Mucosa of descending colon (tissue), 3 donors: ENCODE measurements at regions not wholly inside any gene's neighbourhood (a gene's known extent, or its start where the extent isn't known, plus 50 kb on each side); places are given as distances from the start of the nearest gene placed in this dataset.
"Not testable (repeated sequence)": the region's sequence is repeated elsewhere in the genome, so short reads cannot be mapped to it uniquely, and the experiment has no call there.

Experiments used
- ATAC-seq: fragments of 200-7000 bp; cut with Tn5 transposase; one replicate; pipeline ENCODE4 v1.9.1; 2020; ENCODE audit warnings: mild to moderate bottlenecking, moderate library complexity
- DNase-seq, 3 donors: peaks; one replicate each; pipeline ENCODE4 v3.0.0-alpha.2; 2020
- H3K36me3 ChIP-seq: fragments of 200-600 bp; one replicate; pipeline ENCODE4 v1.8.0; 2021; ENCODE audit warnings: low read depth, mild to moderate bottlenecking
- H3K4me1 ChIP-seq: fragments of 200-600 bp; one replicate; pipeline ENCODE4 v1.8.0; 2021; ENCODE audit warnings: low read depth, mild to moderate bottlenecking
- H3K4me3 ChIP-seq: fragments of 200-600 bp; one replicate; pipeline ENCODE4 v1.8.0; 2021; ENCODE audit warnings: mild to moderate bottlenecking
- H3K9me3 ChIP-seq: fragments of 200-600 bp; one replicate; pipeline ENCODE4 v1.8.0; 2021; ENCODE audit warnings: mild to moderate bottlenecking
- CTCF ChIP-seq: fragments of 200-600 bp; IDR thresholded peaks from one replicate; pipeline ENCODE4 v1.8.0; 2022; ENCODE audit warnings: antibody characterized with exemption, mild to moderate bottlenecking
- intact Hi-C, 2 donors: fragments of 100-400 bp; cut with DNase I in 1 of 2; cut with micrococcal nuclease in 1 of 2; formaldehyde crosslinking; loops; one replicate each; pipeline versions ENCODE4 v1.11.0 to v1.11.1; 2022; cut with DNase I, micrococcal nuclease
- donor health status: DM: no; HTN: no; CAD: no; lungs with moderate emphysema.
- donor health status: DM: no; HTN: no; CAD: no.
- donor health status: DM: no; HTN: yes; CAD: no.

DNA sequence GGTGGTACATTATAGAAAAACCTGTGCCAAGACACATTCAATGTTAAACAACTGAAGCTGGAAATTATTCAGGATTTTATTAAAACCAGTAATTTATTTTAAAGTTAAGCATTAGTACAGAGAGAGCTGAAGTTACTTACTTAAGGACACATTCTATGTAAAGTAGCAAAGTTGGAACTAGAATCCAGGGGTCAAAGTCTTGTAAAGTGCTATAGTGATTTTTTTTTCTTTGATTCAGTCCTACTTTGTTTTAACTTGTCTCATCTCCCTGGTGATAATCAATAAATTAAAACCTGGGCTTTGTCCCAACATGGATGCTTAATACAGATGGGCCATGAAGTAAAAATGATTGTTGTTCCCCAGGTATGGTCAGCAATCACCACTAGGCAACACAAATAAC is 1271.8 kb upstream of the CHAC2 start:
- DNase-seq: no peak
- intact Hi-C loops: no loop called here
- peaks cover 12% of the 10 kb centered on the region for H3K9me3 ChIP-seq
- ATAC-seq: no peak
- no peaks in the 10 kb centered on the region for H3K4me1 ChIP-seq
- H3K4me3 ChIP-seq: no peak overlapping the region
- no peaks in the 10 kb centered on the region for H3K36me3 ChIP-seq
- no peak for TF ChIP-seq CTCF

DNA sequence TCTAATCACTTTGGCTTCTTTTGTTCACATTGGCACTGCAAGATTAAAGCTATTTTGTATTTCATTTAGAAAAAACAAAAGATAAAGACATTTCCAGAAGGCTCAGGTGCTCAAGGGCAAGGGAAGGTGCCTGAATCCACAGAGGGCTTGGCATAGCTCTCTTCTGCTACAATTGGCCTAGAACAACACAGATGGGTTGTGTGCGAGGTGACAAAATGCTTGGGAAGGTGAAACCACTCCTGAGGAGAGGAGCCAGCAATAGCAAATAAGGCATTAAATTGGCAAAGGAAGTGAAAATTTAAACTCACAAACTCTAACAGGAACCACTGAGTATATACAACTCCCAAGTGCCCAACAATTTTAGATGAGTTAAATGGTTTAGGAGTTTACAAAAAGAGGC is 1290.4 kb upstream of the CHAC2 start:
- TF ChIP-seq CTCF: no peak
- no peak for ATAC-seq

GRCh38 chr2:52475590-52475989 is 1292.0 kb upstream of the CHAC2 start:
- DNase-seq: no peak
- no peak for TF ChIP-seq CTCF
- Histone ChIP-seq H3K9me3 (no peaks in the 10 kb centered on the region), H3K36me3 (no peaks in the 10 kb centered on the region), H3K4me1 (no peaks in the 10 kb centered on the region), H3K4me3 (no peak overlapping the region)
- ATAC-seq: no peak
- intact Hi-C loops: no loop called here

More for the DNA sequence above, 1290.4 kb upstream of the CHAC2 start:
- Histone ChIP-seq H3K9me3 (no peaks in the 10 kb centered on the region), H3K36me3 (no peaks in the 10 kb centered on the region), H3K4me1 (no peaks in the 10 kb centered on the region), H3K4me3 (no peak overlapping the region)
- intact Hi-C loops: no loop called here
- DNase-seq: no peak

DNA sequence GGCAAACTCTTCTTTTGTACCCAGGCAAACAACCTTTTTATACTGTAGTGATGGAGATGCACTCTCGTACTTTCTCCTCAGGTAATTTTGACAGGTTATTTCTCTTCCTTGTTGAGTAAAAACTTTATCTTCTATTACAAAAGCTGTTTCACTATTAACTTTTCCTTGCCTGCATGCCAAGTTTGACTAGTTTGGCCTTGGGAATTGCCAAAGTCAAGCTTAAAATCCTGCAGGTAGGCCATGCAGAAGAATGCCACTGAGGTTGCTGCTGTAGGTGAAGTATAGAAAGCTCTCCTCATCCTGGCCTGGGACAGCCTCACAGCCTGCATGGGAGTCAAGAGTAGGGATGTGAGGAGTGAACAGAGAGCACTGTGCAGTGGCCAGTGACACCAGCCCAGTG is 1293.5 kb upstream of the CHAC2 start:
- no peak for TF ChIP-seq CTCF
- no peaks in the 10 kb centered on the region for H3K9me3 ChIP-seq
- no peak overlapping the region for H3K4me3 ChIP-seq
- intact Hi-C loops: no loop called here
- DNase-seq: no peak
- no peaks in the 10 kb centered on the region for H3K4me1 ChIP-seq
- ATAC-seq: no peak
- H3K36me3 ChIP-seq: no peaks in the 10 kb centered on the region

GRCh38 chr2:52473526-52473925 is 1294.1 kb upstream of the CHAC2 start:
- H3K4me1 ChIP-seq: no peaks in the 10 kb centered on the region
- TF ChIP-seq CTCF: no peak
- no peaks in the 10 kb centered on the region for H3K36me3 ChIP-seq
- no peaks in the 10 kb centered on the region for H3K9me3 ChIP-seq
- no peak for DNase-seq
- intact Hi-C loops: no loop called here
- no peak overlapping the region for H3K4me3 ChIP-seq
- no peak for ATAC-seq

GRCh38 chr2:52470457-52470856 is 1297.1 kb upstream of the CHAC2 start:
- H3K4me1 ChIP-seq, H3K9me3 ChIP-seq, intact Hi-C loops, ATAC-seq, H3K4me3 ChIP-seq, H3K36me3 ChIP-seq, DNase-seq: not testable (repeated sequence)
